GM21825 (cell line): ENCODE measurements at regions not wholly inside any gene's neighbourhood (a gene's known extent, or its start where the extent isn't known, plus 50 kb on each side); places are given as distances from the start of the nearest gene placed in this dataset.

Experiments
- ATAC-seq: cut with Tn5 transposase; IDR thresholded peaks from one replicate; pipeline ENCODE4 v1.9.1; 2021; ENCODE audit warnings: mild to moderate bottlenecking, moderate library complexity; ENCODE audit not compliant: unreplicated experiment

GRCh38 chr7:126378642-126379041 is 874.1 kb downstream of the GRM8 start:
- no peak for ATAC-seq

- ATAC-seq: no peak
Observed at GRCh38 chr7:126370038-126370668, 882.6 kb downstream of the GRM8 start.

GRCh38 chr7:126362746-126363145 is 890.0 kb downstream of the GRM8 start:
- no peak for ATAC-seq

GRCh38 chr7:126361183-126361582 is 891.6 kb downstream of the GRM8 start:
- ATAC-seq: no peak

DNA sequence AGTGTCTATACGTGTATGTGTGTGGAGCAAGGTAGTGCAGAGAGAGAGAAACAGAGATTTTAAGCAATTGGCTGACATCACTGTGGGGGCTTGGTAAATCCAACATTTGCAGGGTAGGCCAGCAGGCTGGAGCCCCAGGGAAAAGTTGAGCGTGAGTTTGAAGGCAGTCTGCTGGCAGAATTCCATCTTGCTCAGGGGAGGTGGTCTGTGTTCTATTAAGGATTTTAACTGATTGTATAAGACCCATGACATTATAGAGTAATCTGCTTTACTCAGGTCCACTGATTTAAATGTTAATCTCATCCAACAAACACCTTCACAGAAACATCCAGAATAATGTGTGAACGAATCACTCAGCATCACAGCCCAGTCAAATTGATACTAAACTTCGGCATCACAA is 912.9 kb downstream of the GRM8 start:
- no peak for ATAC-seq

DNA sequence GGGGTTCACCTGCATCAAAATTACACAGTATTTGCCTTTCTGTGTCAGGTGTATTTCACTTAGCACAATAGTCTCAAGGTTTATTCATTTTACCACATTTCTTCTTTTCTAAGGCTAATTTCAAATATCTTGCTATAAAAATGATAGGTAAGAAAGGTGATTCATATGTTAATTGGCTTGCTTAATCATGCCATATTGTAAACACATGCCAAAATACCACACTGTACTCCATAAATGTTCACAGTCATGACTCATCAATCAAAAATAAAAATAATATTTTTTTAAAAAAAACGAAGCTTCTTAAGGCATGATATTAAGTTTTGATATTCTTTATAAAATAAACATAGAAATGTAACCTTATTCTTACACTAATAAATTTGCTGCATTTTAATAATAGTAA is 947.1 kb downstream of the GRM8 start:
- no peak for ATAC-seq

DNA sequence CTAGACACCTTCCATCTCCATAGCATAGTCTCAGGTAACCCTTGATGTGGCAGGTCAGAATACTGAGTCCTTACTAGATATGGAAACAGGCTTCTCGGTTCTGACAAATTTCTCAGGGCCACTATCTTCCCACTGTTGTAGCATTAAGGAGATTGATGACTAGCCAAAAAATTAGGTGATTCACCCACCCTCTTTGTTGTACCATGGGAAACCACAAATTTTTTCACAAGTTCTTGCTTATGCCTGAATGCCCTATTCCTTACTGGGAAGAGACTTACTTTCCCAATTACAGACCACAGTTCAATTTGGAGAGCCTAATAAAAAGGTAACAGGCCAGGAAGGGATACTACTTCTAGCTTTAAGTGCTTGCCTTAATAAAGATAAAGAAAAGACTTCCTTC is 948.8 kb downstream of the GRM8 start:
- no peak for ATAC-seq

GRCh38 chr7:126302639-126303038 is 950.1 kb downstream of the GRM8 start:
- no peak for ATAC-seq

GRCh38 chr7:126286317-126286716 is 966.4 kb downstream of the GRM8 start:
- ATAC-seq: no peak

GRCh38 chr7:126236261-126236660 is 1016.5 kb downstream of the GRM8 start:
- ATAC-seq: no peak

DNA sequence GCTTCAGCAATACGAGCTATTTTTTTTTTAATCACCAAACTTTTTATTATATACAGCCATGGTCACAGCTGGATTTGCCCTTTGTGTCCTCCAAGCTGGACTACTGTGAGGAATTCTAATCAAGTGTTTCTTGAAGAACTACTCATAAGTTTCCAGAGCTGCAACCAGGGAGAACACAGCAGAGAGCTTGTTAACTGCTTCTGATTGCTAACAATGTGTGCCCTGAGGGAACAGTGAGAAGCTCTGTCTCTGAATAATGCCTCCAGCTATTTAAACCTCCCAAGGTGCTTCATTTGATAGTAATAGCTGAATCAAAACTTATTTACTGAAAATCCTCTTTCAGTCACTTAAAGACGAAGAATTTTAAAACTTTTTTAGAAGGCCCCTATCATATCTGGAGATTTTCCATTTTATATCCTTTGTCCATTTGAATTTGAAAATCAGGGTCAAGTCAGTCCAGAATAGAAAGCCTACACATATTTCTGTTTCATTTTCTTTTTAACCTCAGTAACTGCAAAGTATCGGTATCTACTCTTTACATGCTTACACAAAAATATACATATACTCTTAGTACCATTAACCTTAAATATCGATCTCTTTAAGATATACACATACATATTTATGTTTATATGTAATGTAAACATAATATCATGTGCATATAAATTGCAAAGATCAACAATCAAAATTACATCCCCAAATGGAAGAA is 1024.2 kb downstream of the GRM8 start:
- ATAC-seq: no peak

DNA sequence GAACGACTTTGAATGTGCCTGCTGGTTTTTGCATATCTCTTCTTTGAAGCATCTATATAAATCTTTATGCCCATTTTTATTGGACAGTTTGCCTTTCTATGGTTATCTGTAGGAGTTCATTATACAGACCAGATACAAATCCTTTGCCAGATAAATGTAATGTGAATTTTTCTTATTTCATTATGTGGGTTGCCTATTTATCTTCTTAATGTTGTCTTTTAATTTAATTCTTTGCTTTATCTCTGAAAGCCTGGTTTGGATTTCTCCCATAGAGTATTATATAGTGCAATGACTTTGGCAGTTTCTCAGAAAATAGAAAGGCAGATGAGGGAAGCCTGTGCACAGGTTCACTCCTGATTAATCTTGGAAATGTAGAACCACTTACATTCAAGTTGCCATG is 1025.1 kb downstream of the GRM8 start:
- no peak for ATAC-seq

DNA sequence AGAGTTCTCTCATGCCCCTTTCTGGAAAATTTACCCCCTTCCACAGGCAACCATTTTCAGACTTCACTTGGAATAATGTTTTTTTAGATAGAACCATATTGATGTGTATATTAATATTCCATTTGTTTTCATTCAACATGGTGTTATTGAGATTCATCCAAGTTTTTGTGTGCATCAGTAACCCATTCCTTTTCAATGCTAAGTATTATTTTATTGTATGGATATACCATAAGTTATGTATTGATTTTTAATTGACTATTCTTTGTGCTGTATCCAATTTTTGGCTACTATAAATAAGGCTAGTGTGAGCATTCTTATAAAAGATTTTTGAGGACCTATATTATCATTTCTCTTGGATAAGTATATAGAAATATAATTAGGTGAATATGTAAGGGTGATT is 1025.7 kb downstream of the GRM8 start:
- ATAC-seq: no peak

DNA sequence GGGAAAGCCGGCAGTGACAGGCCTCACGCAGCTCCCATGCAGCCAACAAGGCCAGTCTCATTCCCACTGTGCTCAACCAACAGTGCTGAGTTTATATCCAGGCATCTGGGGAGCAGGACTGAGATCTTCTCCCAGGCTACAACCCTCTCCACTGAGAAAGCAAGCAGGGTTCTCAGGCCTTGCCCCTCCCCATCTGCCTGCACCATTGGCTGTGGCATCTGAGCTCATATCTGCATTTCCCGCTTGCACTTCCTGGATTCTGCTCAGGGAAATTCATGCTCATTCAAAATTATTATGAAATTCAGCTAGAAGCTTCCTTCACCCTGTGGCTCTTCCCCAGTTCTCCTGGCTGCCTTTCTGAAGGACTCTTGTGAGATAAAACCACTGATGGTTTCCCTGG is 1029.0 kb downstream of the GRM8 start:
- ATAC-seq: no peak

DNA sequence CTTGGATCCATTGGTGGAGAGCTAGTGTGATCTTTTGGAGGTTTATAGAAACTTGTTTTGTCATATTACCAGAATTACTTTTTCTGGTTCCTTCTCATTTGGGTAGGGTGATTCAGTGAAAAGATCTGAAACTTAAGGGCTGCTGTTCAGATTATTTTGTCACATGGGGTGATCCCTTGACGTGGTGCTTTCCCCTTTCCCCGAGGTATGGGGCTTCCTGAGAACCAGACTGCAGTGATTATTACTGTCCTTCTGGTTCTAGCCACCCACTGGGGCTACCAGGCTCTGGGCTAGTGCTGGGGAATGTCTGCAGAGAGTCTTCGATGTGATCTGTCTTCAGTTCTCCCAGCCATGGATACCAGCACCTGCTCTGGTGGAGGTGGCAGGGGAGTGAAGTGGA is 1030.0 kb downstream of the GRM8 start:
- no peak for ATAC-seq

DNA sequence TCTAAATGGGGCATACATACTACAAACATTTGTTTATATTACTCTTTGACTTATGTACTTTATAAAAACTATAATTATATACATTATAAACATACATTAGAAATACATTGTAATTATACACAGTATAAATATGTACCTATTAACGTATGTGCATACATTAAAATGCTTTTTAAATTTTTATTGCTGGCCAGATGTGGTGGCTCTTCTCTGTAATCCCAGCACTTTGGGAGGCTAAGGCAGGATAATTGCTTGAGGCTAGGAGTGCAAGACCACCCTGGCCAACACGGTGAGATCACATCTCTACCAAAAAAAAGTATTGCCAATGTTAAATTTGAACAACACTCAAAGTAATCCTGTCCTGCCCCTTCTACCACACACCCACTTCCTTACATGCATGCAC is 1037.0 kb downstream of the GRM8 start:
- ATAC-seq: no peak

DNA sequence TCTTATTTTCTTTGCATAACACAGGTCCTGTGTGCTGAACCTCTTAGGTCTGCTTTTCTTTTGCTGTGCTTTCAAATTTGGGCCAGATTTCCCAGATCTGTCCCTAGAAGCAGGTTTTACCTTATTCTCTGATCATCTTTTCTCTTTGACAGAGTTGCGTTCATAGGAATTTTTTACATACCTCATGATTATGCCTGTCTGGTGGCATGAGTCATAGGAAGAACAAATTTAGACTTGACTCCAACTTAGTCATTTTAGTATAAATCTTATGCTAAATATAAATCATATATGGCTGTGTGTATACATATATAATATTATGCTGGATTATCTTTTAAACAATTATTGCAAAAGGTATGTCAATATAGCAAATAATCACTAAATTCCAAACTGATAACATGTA is 1038.9 kb downstream of the GRM8 start:
- no peak for ATAC-seq

- ATAC-seq: no peak
Observed at GRCh38 chr7:126211875-126212274, 1040.9 kb downstream of the GRM8 start.

DNA sequence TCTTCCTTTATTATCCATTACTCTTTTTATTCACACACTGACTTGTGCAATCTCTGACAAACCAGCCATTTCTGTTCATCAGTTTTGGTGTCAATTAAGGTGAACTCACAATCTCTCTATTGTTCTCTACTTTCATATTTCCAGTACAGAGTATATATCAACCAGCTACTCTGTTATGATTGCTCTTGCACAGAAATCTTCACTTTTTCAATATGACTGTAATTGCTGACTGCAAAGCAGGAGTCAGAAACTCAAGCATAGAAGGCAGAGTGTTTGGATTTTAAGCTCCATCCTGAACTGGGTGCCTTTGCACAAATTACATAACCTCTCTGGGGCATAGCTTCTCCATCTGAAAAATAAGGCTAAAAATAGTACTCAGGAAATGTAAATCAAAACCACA is 1042.0 kb downstream of the GRM8 start:
- ATAC-seq: no peak

DNA sequence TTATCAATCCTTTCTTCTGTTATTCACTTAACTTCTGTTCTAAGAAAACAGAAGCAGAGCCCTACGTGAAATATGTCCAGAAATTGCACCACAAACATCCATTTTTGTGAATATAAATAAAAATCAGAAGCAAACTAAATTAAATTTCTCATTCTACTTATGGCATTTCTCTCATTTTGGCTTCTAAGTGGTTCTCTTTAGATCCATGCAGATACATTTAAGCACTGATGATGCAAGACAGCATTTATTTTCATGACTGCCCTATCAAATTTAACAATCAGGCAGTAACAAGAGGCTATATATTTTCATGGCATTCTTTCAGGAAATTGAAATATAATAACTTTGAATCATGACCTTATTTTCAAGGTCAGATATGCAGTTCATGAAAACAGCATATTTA is 1049.6 kb downstream of the GRM8 start:
- ATAC-seq: no peak

DNA sequence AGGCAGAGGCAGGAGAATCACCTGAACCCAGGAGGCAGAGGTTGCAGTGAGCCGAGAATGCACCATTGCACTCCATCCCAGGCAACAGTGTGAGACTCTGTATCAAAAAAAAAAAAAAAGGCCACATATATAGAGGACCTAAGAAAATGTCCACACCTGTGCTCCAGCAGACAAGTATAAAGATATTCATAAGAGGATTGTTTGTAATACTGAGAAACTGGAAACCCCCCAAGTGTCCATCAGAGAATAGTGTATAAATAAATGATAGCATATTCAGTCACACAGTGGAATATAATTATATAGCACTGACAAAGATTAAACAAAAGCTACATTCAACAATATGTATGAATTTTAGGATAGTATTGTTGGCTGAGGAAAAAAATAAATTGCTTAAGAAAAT is 1050.6 kb downstream of the GRM8 start:
- ATAC-seq: no peak

DNA sequence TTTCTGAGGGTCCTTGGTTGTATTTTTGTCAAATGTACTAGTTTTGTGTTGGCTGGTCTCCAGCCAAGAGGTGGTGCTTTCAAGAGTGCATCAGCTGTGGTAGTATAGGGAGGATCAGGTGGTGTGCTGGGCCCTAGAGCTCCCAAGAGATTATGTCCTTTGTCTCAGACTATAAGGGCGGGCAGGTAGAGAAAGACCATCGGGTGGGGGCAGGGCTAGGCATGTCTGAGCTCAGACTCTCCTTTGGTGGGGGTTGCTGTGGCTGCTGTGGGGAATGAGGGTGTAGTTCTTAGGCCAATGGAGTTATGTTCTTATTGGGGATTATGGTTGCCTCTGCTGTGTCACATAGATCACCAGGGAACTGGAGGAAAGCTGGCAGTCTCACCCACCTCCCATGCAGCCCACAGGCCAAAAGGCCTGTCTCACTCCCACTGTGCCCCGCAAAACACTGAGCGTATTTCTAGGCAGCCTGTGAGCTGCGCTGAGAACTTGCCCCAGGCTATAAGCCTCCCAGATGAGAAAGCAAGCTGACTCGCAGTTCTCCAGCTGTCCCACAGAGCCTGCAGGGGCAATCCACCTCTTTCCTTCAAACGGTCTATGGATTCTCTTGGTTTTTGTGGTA is 1066.7 kb downstream of the GRM8 start:
- no peak for ATAC-seq
